Fibroblast of the aortic adventitia (primary cell): ENCODE measurements at regions not wholly inside any gene's neighbourhood (a gene's known extent, or its start where the extent isn't known, plus 50 kb on each side); places are given as distances from the start of the nearest gene placed in this dataset.
"Not testable (repeated sequence)": the region's sequence is repeated elsewhere in the genome, so short reads cannot be mapped to it uniquely, and the experiment has no call there.

Experiments used
- DNase-seq: peaks from one replicate; pipeline ENCODE4 v3.0.0-alpha.2; 2010; ENCODE audit warnings: low read depth
- H3K4me3 ChIP-seq: 2 replicates; pipeline ENCODE4 v1.5.1; 2011; ENCODE audit warnings: low read depth, mild to moderate bottlenecking, control low read depth, low read length, moderate library complexity
- CTCF ChIP-seq: IDR thresholded peaks from 2 replicates; pipeline ENCODE4 v1.5.1; 2011; ENCODE audit warnings: mild to moderate bottlenecking, low read length, control low read depth, inconsistent platforms; ENCODE audit not compliant: insufficient read depth

GRCh38 chr4:120286813-120287212 is 220.2 kb upstream of the MAD2L1 start:
- DNase-seq, result no peak
- no peak overlapping the region for H3K4me3 ChIP-seq
- no peak for TF ChIP-seq CTCF

GRCh38 chr4:120281581-120281980 is 214.9 kb upstream of the MAD2L1 start:
- no peak for TF ChIP-seq CTCF
- no peak overlapping the region for H3K4me3 ChIP-seq
- DNase-seq, result no peak

GRCh38 chr4:120277391-120277790 is 210.7 kb upstream of the MAD2L1 start:
- DNase-seq, result no peak
- TF ChIP-seq CTCF, result no peak

GRCh38 chr4:120266602-120267001 is 200.0 kb upstream of the MAD2L1 start:
- no peak for DNase-seq

More at GRCh38 chr4:120277391-120277790, 210.7 kb upstream of the MAD2L1 start:
- no peak overlapping the region for H3K4me3 ChIP-seq

GRCh38 chr4:120263618-120264017 is 197.0 kb upstream of the MAD2L1 start:
- DNase-seq, result no peak
- H3K4me3 ChIP-seq, result no peak overlapping the region
- TF ChIP-seq CTCF, result no peak

More at GRCh38 chr4:120266602-120267001, 200.0 kb upstream of the MAD2L1 start:
- no peak overlapping the region for H3K4me3 ChIP-seq
- no peak for TF ChIP-seq CTCF

GRCh38 chr4:120261117-120261516 is 194.5 kb upstream of the MAD2L1 start:
- no peak for DNase-seq
- H3K4me3 ChIP-seq, result no peak overlapping the region
- no peak for TF ChIP-seq CTCF

- DNase-seq, H3K4me3 ChIP-seq: not testable (repeated sequence)
Measured at GRCh38 chr4:120256112-120256775, 189.6 kb upstream of the MAD2L1 start.
